ENCODE measurements at regions not wholly inside any gene's neighbourhood (a gene's known extent, or its start where the extent isn't known, plus 50 kb on each side); places are given as distances from the start of the nearest gene placed in this dataset.

GRCh38 chr17:70912716-70913485, 743.6 kb downstream of the KCNJ2 start:
- TF ChIP-seq, protein P1, sequence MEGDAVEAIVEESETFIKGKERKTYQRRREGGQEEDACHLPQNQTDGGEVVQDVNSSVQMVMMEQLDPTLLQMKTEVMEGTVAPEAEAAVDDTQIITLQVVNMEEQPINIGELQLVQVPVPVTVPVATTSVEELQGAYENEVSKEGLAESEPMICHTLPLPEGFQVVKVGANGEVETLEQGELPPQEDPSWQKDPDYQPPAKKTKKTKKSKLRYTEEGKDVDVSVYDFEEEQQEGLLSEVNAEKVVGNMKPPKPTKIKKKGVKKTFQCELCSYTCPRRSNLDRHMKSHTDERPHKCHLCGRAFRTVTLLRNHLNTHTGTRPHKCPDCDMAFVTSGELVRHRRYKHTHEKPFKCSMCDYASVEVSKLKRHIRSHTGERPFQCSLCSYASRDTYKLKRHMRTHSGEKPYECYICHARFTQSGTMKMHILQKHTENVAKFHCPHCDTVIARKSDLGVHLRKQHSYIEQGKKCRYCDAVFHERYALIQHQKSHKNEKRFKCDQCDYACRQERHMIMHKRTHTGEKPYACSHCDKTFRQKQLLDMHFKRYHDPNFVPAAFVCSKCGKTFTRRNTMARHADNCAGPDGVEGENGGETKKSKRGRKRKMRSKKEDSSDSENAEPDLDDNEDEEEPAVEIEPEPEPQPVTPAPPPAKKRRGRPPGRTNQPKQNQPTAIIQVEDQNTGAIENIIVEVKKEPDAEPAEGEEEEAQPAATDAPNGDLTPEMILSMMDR (IDR thresholded peaks at IDR 0.05; ENCODE audit: extremely low read depth in 1 of 2, insufficient read depth in 1 of 2, low read depth in 1 of 2, low read length in 2 of 2) = no peak
- no peak for TF ChIP-seq JUN (IDR thresholded peaks at IDR 0.05; ENCODE audit: borderline replicate concordance, insufficient read depth, insufficient read length, low read depth)
- TF ChIP-seq POLR2A (IDR thresholded peaks at IDR 0.05; ENCODE audit: low read depth, low read length) = no peak
- no peak for TF ChIP-seq EZH2 (IDR thresholded peaks at IDR 0.05; ENCODE audit: borderline replicate concordance, low read depth, low read length, severe bottlenecking)
- TF ChIP-seq, protein P2, sequence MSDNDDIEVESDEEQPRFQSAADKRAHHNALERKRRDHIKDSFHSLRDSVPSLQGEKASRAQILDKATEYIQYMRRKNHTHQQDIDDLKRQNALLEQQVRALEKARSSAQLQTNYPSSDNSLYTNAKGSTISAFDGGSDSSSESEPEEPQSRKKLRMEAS (IDR thresholded peaks at IDR 0.05; ENCODE audit: insufficient read depth, insufficient read length) = no peak
- no peak for TF ChIP-seq POLR2AphosphoS5 (IDR thresholded peaks at IDR 0.05; ENCODE audit: insufficient read depth, low read depth, low read length)
- no peak for TF ChIP-seq FOS (IDR thresholded peaks at IDR 0.05; ENCODE audit: borderline replicate concordance, insufficient read depth, low read length)
- TF ChIP-seq MYC (IDR thresholded peaks at IDR 0.05; ENCODE audit: low read depth, low read length) = no peak
- no peak for TF ChIP-seq GATA2 (IDR thresholded peaks at IDR 0.05; ENCODE audit: insufficient read depth, insufficient read length, low read depth, low read length)

All from endothelial cell of umbilical vein (primary cell).